Progenitor cell of endocrine pancreas (in vitro differentiated cells): ENCODE measurements at regions not wholly inside any gene's neighbourhood (a gene's known extent, or its start where the extent isn't known, plus 50 kb on each side); places are given as distances from the start of the nearest gene placed in this dataset.
"Not testable (repeated sequence)": the region's sequence is repeated elsewhere in the genome, so short reads cannot be mapped to it uniquely, and the experiment has no call there.

ENCODE experiments used
- DNase-seq: peaks from one replicate; pipeline ENCODE4 v3.0.0; 2021; ENCODE audit warnings: low spot score; ENCODE audit not compliant: unreplicated experiment
- H3K27ac Mint-ChIP-seq: 2 replicates; pipeline ENCODE4 v1.8.0; 2021; ENCODE audit warnings: mild to moderate bottlenecking, moderate library complexity, mixed read lengths
- H3K27me3 Mint-ChIP-seq: 2 replicates; pipeline ENCODE4 v1.8.0; 2021; ENCODE audit warnings: mixed read lengths
- H3K36me3 Mint-ChIP-seq: 2 replicates; pipeline ENCODE4 v1.8.0; 2022; ENCODE audit warnings: mixed read lengths; ENCODE audit not compliant: insufficient read depth
- H3K4me1 Mint-ChIP-seq: 2 replicates; pipeline ENCODE4 v1.8.0; 2021; ENCODE audit warnings: low read depth, mixed read lengths
- H3K4me3 Mint-ChIP-seq: 2 replicates; pipeline ENCODE4 v1.8.0; 2021; ENCODE audit warnings: low read depth, mild to moderate bottlenecking, moderate library complexity, mixed read lengths
- H3K9me3 Mint-ChIP-seq: 2 replicates; pipeline ENCODE4 v1.8.0; 2021; ENCODE audit warnings: low read depth, mixed read lengths
- TF ChIP-seq, protein P1 (sequence below): fragments of 200-600 bp; sonication (generic); IDR thresholded peaks from one replicate; pipeline ENCODE4 v1.5.0; 2021; ENCODE audit warnings: antibody characterized with exemption, mild to moderate bottlenecking; ENCODE audit not compliant: unreplicated experiment

DNA sequence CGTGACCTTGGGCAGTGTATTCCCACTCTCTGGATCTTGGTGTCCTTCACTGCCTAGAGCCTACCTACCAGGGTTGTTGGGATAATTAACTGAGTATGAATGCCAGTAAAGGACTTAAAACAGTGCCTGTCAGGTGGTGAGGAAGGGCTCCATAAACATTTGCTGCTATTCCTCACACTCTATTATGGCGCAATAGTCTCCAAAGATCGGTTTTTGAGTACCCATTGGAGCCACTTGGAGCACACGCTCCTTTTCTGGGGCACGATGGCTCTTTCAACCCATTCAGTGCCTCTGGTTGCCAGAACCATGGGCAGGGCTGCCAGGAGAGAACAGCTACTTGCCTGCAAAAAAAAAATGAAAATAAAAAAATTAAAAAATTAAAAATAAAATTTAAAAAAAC lies 296.6 kb upstream of the PPARGC1A start:
- H3K4me1 Mint-ChIP-seq, result peaks cover 1% of the 10 kb centered on the region
- peaks cover 5% of the 10 kb centered on the region for H3K27me3 Mint-ChIP-seq
- TF ChIP-seq, protein P1, sequence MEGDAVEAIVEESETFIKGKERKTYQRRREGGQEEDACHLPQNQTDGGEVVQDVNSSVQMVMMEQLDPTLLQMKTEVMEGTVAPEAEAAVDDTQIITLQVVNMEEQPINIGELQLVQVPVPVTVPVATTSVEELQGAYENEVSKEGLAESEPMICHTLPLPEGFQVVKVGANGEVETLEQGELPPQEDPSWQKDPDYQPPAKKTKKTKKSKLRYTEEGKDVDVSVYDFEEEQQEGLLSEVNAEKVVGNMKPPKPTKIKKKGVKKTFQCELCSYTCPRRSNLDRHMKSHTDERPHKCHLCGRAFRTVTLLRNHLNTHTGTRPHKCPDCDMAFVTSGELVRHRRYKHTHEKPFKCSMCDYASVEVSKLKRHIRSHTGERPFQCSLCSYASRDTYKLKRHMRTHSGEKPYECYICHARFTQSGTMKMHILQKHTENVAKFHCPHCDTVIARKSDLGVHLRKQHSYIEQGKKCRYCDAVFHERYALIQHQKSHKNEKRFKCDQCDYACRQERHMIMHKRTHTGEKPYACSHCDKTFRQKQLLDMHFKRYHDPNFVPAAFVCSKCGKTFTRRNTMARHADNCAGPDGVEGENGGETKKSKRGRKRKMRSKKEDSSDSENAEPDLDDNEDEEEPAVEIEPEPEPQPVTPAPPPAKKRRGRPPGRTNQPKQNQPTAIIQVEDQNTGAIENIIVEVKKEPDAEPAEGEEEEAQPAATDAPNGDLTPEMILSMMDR, result no peak
- no peaks in the 10 kb centered on the region for H3K36me3 Mint-ChIP-seq
- no peak for DNase-seq
- H3K4me3 Mint-ChIP-seq, result no peak overlapping the region
- H3K9me3 Mint-ChIP-seq, result no peaks in the 10 kb centered on the region
- no peak overlapping the region for H3K27ac Mint-ChIP-seq

DNA sequence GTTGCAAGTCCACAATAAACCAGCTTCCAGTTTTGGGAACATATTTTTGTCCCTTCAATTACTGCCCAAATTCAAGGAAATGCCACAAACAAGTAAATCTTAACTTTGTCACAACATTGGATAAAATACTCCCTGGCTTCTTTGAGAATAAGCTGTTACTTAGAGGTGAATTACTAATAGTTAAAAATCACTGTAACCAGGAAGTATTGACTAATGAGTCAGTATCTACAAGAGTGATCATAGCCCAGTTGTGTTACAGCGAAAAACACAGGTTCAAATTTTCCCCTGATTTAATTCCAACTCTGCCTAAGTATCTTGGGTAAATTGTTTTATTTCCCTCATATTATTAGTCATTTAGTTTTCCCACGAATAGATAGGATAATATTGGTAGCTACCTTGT lies 291.2 kb upstream of the PPARGC1A start:
- DNase-seq, result no peak
- Mint-ChIP-seq H3K27ac (no peak overlapping the region), H3K4me1 (peaks cover 1% of the 10 kb centered on the region), H3K4me3 (no peak overlapping the region), H3K9me3 (no peaks in the 10 kb centered on the region), H3K36me3 (no peaks in the 10 kb centered on the region), H3K27me3 (peaks cover 5% of the 10 kb centered on the region)
- TF ChIP-seq, protein P1, result no peak

- no peak overlapping the region for H3K27ac Mint-ChIP-seq
- no peak overlapping the region for H3K4me3 Mint-ChIP-seq
- H3K36me3 Mint-ChIP-seq, result no peaks in the 10 kb centered on the region
- peaks cover 5% of the 10 kb centered on the region for H3K27me3 Mint-ChIP-seq
- TF ChIP-seq, protein P1, result no peak
- peaks cover 1% of the 10 kb centered on the region for H3K4me1 Mint-ChIP-seq
- no peak for DNase-seq
- no peaks in the 10 kb centered on the region for H3K9me3 Mint-ChIP-seq
These were observed 290.7 kb upstream of the PPARGC1A start for GRCh38 chr4:24180586-24180985.

GRCh38 chr4:24179201-24179840 lies 289.5 kb upstream of the PPARGC1A start:
- no peaks in the 10 kb centered on the region for H3K4me1 Mint-ChIP-seq
- TF ChIP-seq, protein P1, result no peak
- H3K27me3 Mint-ChIP-seq, result peaks cover under 1% of the 10 kb centered on the region
- no peaks in the 10 kb centered on the region for H3K9me3 Mint-ChIP-seq
- H3K27ac Mint-ChIP-seq, result no peak overlapping the region
- DNase-seq, result no peak
- no peak overlapping the region for H3K4me3 Mint-ChIP-seq
- no peaks in the 10 kb centered on the region for H3K36me3 Mint-ChIP-seq

DNA sequence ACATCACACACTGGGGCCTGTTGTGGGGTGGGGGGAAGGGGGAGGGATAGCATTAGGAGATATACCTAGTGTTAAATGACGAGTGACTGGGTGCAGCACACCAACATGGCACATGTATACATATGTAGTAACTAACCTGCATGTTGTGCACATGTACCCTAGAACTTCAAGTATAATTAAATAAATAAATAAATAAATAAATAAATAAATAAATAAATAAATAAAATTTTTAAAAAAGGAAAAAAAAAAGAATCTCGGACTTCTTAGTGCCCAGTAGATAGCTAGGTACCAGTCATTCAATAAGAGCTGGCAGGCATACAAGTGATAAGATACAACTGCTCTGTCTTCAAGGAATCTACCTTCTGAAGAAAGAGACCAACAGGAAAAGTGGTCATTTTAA lies 287.6 kb upstream of the PPARGC1A start:
- H3K27me3 Mint-ChIP-seq, DNase-seq, H3K4me1 Mint-ChIP-seq, H3K4me3 Mint-ChIP-seq, H3K36me3 Mint-ChIP-seq, H3K27ac Mint-ChIP-seq, H3K9me3 Mint-ChIP-seq: not testable (repeated sequence)

DNA sequence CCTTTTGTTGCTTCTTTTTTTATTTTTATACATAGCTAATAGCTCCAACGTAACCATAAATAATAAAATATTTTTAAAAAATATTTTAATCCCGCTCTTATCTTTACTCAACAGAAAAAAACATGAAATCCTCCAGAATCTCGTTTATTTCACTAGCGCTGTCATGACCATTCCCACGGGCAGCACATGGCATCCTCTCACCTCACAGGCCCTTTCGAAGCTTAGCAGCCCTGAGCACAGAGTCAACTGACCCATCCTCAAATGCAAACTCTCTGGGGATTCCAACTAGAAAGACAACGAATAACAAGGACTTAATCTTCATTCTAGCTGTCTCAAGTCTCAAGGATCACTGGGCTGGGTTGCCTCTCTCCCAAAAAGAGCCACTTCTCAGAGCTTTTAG lies 285.9 kb upstream of the PPARGC1A start:
- no peak for DNase-seq
- Mint-ChIP-seq H3K4me3 (no peak overlapping the region), H3K27me3 (no peaks in the 10 kb centered on the region), H3K4me1 (peaks cover 6% of the 10 kb centered on the region), H3K27ac (no peak overlapping the region), H3K9me3 (no peaks in the 10 kb centered on the region), H3K36me3 (no peaks in the 10 kb centered on the region)
- TF ChIP-seq, protein P1, result no peak
